Superior temporal gyrus (tissue), 1 donor: ENCODE measurements at regions not wholly inside any gene's neighbourhood (a gene's known extent, or its start where the extent isn't known, plus 50 kb on each side); places are given as distances from the start of the nearest gene placed in this dataset.
"Not testable (repeated sequence)": the region's sequence is repeated elsewhere in the genome, so short reads cannot be mapped to it uniquely, and the experiment has no call there.

Experiments used
- DNase-seq: peaks from one replicate; pipeline ENCODE4 v3.0.0-alpha.2; 2016; ENCODE audit errors: extremely low spot score

DNA sequence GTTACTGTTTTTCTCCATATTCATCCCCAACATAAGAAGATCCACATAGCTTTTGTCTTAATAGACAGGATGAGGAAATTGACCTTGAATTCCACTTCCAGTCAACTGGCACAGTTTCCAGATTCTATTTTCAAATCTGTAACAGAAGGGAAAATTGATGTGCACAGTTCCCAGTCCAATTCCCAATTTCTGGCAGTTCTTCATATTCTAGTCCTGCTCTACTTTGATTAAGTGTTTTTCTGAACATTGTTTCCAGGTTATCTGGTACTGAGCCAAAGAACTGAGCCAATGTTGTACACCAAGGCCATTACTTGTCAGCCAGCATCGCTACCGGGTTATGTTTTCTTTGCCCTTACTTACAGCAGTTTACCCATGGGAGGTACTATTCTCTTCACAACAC lies 1755.4 kb downstream of the PLA2G4A start:
- no peak for DNase-seq

DNA sequence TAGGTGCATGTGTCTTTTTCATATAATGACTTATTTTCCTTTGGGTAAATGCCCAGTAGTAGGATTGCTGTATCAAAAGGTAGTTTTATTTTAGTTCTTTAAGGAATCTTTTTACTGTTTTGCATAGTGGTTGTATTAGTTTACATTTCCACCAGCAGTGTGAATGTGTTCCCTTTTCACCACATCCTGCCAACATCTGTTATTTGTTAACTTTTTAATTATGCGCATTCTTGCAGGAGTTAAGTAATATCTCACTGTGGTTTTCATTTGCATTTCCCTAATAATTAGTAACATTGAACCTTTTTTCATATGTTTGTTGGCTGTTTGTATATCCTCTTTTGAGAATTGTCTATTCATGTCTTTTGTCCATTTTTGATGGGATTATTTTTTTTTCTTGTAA lies 1761.9 kb downstream of the PLA2G4A start:
- no peak for DNase-seq

DNA sequence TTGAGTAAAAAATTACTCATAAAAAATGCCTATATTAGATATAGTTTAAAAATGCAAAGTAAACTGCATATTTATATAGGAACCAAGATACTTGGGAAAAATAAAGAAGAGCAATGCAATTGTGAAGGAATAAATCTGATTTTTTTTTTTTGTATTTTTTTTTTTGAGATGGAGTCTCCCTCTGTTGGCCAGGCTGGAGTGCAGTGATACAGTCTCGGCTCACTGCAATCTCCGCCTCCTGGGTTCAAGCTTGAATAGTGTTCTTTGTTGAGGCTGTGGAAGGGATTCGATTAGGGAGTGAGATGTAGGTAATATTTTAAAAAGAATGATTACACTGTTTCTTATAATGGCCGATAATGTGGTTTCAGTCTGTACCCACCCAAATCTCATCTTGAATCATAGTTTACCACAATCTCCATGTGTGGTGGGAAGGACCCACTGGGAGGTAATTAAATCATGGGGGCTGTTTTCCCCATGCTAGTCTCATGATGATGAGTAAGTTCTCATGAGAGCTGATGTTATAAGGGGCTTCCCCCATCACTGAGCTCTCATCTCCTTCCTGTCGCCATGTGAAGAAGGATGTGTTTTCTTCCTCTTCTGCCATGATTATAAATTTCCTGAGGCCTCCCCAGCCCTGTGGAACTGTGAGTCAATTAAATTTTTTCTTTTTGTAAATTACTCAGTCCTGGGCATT lies 1765.9 kb downstream of the PLA2G4A start:
- no peak for DNase-seq

DNA sequence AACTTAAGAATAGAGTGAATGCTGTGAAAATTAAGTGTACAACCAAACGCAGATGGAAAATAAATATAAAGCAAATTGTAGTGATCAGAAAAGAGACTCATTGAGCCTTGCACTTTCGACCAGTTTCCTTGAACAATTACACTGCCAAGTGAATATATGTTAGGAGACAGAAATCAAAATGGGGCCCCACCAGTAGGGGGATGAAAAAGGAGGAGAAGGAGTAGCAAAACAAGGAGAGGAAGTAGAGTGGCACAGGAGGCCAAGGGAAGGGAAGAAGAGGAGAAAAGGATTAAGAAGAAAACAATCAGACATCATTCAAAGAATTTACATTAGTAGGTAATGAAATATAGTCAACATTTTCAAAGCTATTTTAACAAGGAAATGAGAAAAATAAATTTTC lies 1770.6 kb downstream of the PLA2G4A start:
- DNase-seq, result no peak

DNA sequence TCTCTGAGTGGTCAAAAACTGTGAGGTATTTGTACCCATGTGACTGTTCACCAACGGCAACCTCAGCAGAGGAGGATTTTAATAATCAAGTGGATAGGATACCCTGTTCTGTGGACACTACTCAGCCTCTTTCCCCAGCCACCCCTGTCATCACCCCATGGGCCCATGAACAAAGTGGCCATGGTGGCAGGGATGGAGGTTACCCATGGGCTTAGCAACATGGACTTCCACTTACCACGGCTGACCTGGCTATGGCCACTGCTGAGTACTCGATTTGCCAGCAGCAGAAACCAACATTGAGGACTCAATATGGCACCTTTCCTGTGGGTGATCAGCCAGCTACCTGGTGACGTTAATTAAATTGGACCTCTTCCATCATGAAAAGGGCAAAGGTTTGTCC lies 1782.7 kb downstream of the PLA2G4A start:
- no peak for DNase-seq

DNA sequence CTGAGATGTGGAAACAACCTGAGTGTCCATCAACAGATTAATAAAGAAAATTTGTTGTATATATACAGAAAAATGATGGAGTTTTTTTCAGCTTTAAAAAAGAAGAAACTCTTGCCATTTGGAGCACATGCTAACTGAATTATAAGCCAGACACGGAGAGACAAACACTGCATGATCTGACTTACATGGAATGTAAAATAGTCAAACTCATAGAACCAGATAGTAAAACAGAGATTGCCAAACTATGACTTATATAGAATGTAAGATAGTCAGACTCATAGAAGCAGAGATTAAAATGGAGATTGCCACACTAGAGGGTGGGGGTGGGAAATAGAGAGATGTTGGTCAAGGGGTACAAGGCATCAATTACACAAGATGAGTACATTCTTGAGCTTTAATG lies 1786.6 kb downstream of the PLA2G4A start:
- DNase-seq, result no peak

DNA sequence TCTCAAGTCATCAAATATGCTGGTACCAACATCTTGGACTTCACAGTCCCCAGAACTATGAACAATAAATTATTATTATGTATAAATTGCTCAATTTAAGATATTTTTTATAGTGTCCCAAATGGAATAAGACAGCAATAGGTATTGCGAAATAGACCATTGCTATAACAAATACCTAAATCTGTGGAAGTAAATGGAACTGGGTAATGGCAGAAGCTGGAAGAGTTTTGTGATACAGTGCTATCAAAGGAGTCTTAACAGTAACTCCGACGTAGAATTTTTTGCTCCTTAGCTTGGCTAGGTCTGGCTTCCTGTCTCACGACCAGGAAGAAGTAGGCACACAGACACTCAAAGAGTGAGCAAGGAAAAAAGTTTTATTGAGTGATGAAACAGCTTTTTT lies 1791.5 kb downstream of the PLA2G4A start:
- DNase-seq, result no peak

DNA sequence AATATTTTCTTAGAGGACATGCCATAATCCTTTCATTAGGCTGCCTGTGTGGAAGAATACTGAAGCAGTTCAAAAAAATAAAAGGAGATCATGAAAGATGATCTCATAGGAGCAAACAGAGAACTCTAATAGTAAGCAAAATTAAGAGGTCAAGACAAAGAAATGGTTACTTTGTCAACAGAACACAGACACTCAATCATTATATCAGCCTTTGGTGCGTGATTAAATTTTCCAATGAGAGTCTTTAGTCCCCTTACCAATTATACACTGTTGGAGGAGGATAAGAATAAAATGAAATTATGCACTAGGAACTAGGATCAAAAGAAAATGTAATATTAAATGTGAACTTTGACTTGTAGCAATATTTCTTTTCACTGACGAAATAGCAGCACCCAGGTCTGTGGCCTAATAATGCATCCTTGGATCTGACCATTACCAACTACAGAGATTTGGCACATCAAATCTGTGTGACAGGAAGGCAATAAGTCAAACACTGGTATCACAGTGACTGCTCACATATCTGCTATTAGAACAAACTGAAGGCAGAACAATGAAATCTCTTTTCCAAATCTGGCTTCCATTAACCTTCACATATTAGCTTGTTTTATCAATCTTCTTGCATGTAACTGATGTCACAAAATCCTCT lies 1812.9 kb downstream of the PLA2G4A start:
- DNase-seq, result no peak

DNA sequence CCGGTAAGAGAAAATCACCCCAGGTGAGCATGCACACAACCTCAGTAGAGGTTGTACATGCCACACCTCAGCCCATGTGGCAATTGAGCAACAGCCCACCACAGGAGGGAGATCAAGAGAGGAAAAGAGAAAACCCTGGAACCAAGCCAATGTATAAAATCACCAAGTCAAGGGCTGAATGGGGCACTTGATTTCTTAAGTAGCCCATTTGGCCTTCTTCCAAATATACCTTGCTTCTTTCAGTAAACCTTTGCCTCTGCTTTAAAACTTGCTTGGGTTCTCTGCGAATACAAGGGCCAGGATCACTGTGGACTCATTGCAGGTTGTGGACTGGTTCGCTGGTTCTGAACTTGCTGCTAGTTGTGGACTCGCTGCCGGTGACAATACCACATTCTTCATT lies 1814.0 kb downstream of the PLA2G4A start:
- DNase-seq, result no peak

DNA sequence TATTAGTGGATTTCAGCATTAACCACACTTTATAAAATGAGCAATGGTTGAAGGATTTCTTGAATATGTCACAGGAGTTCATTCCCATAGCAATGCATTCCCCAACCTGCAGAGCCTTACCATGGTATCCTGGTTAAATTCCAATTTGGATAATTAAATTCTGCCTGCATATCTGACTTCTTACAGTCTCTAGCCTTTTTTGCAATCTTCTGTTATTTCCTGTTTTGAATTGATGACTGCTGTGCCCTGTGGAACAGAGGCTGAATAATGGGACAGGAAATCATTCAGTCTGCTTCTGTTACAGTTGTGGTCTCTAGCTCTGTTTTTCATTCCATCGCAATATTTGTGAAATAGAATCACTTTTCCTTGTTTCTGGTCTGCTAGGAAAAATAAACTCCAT lies 1823.9 kb downstream of the PLA2G4A start:
- DNase-seq, result no peak

DNA sequence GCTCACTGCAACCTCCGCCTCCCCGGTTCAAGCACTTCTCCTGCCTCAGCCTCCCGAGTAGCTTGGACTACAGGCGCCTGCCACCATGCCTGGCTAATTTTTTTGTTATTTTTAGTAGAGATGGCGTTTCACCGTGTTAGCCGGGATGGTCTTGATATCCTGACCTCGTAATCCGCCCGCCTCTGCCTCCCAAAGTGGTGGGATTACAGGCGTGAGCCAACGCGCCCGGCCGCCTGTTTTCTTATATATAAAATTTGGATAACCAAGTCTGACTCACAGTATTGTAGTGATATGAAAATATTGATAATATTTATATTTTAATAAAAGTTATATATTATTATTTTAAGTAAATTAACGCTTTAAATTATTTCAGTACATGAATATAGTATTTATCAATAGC lies 1821.7 kb downstream of the BRINP3 start:
- DNase-seq, result not testable (repeated sequence)

DNA sequence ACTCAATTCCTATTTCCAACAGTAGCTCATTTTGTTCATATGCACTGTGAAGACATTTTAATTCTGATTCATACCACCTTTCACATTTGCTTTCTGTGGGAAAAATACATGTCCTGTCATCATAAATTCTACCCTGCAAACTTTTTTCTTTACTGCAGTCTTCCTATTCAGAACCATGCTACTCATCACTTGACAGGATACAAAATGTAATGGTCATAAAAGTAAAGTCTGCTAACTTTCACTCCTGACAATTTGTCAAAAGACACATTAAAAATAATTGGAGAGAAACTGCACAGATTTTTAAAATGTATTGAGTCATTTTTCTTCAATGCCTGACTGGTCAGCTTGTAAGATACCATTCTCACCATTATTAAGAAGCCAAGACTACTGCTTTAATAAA lies 1817.1 kb downstream of the BRINP3 start:
- DNase-seq, result no peak

DNA sequence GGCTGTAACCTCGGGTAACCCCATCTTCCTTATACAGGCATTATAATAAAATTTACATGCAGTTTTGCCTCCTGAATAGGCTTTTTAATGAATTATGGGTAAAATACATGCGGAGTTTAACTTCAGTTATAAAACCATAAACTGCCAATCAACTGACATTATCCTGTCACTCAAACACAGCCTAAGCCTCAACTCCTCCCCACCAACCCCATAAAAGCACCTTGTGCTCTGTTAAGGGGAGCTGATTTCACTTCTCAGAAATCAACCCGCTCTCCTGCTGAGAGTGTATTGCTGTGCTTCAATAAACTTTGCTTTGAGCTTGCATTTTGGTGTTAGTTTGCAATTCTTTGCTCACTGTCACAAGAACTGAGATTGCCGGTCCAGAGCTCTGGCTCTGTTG lies 1812.2 kb downstream of the BRINP3 start:
- DNase-seq, result no peak

DNA sequence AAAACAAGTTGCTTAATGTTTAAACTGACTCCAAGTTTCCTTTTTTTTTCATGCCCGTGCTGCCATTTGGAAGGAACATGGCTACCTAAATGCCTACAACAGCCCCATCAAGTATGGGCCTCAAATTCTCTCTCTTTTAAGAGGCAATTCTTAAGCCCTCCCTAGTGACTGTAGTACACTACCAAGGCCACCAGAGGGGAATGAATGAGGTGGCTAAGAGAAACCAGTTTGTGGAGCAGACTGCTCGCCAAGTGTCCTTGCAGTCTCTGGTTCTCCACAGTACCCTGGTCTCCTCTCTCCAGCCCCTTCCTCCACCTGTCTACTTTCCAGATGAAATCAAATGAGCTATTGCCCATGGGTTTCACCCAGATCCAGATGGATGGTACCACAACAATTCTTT lies 1809.6 kb downstream of the BRINP3 start:
- DNase-seq, result no peak

DNA sequence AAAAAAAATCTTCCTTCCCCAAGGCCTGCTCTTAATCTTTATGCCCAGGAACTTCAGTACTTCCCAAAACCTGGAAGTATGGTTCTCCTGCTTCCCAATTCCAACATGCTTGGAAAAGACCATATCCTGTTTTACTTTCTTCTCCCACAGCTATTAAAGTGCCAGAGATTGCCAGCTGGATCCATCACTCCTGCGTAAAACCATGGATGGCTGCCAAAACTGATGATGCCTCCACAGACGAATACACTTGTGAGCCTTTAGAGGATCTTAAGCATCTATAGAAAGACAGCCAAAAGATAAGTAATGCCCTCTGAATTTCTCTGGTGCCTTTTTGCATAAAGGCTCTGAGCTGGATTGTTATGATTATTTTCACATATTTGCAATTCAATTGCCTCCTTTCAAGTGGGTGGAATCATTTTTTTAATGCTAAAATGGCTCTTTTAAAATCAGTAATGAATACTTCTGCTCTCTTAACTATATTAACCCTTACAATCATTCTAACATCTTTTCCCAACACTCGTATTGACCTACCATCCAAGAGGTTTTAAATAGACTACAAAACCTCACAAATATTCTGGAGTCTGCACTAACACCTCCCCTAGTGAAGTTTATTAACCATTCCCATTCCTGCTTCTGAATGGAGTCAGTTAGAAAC lies 1807.8 kb downstream of the BRINP3 start:
- DNase-seq, result no peak

DNA sequence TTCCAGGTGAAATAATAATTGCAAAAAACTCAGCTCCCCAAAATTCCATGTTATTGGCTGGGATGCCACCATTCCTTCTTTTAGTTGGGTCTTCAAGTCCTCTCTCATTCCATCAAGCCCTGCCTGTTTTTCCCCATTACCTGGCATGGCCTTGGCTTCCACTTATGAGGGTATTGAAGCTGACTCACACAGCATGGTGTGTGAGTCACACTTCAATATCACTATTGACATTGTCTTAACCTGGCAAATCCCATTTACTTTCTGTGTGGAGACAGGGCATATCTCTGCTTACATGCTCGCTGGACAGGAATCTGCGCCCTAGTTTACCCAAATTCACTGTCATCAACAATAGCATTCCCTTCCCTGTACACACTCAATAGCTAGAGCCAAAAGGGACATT lies 1806.8 kb downstream of the BRINP3 start:
- DNase-seq, result no peak

DNA sequence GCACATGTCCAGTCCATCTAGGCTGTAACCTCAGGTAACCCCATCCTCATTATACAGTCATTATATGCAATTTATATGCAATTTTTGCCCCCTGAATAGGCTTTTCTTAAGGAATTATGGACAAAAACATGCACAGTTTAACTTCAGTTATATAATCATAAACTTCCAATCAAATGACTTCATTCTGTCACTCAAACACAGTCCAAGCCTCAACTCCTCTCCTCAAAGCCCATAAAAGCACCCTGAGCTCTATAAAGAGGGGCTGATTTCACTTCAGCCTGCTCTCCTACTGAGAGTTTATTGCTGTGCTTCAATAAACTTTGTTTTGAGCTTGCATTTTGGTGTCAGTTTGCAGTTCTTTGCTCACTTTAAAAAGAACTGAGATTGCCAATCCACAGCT lies 1805.5 kb downstream of the BRINP3 start:
- DNase-seq, result no peak

DNA sequence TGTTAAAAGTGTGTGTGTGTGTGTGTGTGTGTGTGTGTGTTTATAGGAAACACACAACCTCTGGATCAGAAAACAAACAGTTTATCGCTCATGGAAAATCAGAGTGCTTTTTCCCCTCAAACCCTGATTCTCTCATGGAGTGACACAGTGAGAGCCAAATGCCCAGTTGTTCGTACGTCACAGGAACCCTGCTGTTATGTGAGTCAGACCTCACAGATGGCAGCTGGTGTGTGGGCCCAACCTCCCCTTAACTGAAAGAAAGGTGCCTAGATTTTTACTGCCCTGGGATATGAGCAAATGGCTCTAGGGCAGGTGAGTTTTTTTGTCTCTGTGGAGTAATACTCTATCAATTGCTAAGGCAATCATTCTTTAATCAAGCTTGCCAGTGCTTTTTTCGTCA lies 1788.1 kb downstream of the BRINP3 start:
- DNase-seq, result no peak

DNA sequence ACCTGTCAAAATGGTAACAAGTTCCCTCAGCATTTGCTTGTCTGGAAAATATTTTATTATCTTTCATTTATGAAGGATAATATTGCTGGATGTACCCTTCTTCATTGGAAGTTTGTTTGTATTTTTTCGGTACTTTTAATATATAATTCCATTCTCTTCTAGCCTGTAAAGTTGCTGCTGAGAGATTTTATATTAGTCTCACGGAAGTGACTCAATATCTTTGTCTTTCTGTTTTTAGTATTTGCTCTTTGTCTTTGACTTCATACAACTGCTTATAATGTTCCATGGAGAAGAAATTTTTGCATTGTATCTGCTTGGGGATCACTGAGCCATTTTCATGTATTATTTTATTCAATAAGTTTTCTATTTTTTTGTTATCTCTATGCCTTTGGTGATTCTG lies 1777.5 kb downstream of the BRINP3 start:
- DNase-seq, result no peak

DNA sequence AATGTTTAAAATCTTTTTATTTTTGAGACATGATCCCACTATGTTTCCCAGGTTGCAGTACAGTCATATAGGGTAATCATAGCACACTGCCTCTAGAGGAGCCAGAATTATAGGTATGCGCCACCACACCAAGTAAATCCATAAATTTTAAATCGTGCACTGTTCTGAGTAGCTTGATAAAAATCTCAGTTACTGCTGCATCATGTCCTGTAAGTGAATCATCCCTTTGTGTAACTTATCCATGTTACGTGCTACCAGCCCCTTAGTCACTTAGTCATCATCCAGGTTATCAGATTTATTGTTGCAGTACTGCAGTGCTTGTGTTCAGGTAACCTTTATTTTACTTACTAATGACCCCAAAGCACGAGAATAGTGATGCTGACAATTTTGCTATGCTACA lies 1770.9 kb downstream of the BRINP3 start:
- no peak for DNase-seq

DNA sequence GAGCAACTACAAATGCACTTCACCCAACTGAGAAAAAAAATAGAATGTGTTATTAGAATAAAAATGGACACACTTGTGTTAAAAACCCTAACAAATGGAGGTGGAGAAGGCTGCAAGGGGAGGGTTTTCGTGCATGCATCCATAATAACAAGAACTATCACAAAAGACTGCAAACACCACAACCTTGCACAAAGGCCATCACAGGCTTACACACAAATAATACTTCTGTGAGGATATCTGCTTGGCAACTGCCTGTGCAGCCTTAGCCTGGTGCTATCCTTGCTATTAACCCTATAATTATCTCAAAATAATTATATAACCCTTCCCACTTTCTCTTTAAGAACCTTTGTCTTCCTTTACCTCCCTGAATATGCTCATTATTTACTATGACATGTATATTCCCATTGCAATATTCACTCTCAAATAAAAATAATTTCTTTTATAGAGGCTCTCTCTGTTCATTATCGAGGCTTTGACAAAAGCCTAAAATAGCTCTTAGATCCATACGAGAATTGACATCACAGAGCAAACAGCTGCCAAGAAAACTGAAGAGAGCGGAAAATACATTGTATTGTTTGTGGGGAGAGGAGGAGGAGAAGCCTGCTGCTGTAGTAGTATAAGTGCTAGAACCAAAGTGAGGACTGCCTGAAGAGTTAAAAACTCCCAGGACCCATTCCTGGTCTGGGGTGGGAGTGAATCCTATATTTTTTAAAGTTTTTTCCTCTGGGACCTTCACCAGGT lies 1768.7 kb downstream of the BRINP3 start:
- DNase-seq, result no peak

DNA sequence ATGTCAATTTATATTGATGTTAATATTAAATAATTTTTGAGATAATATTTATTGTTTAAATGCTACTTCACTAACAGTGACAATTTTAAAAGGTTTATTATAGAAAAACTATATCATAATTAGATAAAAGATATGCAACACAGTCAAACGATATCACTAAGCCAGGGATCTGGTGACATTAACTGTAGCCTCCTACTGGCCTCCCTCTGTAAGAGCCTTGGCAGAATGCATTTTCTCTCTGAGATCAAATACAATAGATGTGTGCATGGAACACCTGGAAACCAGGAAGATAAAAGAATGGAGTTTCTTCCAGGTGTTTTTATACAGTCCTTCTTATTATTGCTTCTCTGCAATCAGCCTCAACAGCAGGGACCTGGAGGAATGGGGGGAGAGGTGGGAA lies 1762.1 kb downstream of the BRINP3 start:
- DNase-seq, result no peak

DNA sequence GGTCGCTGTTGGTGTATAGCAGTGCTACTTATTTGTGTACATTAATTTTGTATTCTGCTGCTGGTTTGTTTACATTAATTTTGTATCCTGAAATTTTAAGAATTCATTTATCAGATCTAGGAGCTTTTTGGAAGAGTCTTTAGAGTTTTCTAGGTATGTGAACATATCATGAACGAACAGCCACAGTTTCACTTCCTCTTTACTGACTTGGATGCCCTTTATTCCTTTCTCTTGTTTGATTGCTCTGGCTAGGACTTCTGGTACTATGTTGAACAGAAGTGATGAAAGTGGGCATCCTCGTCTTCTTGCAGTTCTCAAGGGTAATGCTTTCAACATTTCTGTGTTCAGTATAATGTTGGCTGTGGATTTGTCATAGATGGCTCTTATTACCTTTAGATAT lies 1757.9 kb downstream of the BRINP3 start:
- no peak for DNase-seq
